CD14-positive monocyte (primary cell): ENCODE measurements at regions not wholly inside any gene's neighbourhood (a gene's known extent, or its start where the extent isn't known, plus 50 kb on each side); places are given as distances from the start of the nearest gene placed in this dataset.
A peak's percentile ranks its signal among the peaks of the same experiment; 100 is the strongest.

Experiments
- DNase-seq, 3 donors: peaks; one replicate each; pipeline ENCODE4 v3.0.0-alpha.2; 2011 to 2022
- H2AFZ ChIP-seq: 2 replicates; pipeline ENCODE4 v1.6.0; 2012; ENCODE audit warnings: mild to moderate bottlenecking, low read depth, low read length, inconsistent platforms; ENCODE audit not compliant: insufficient read depth, poor library complexity, severe bottlenecking
- H3K27ac ChIP-seq, 2 donors: 1 replicate in 1 of 2; 2 replicates in 1 of 2; pipeline ENCODE4 v1.5.1; 2012 to 2013; ENCODE audit warnings: low read length in 2 of 2, control low read depth in 1 of 2, inconsistent platforms in 1 of 2, low read depth in 1 of 2, mild to moderate bottlenecking in 1 of 2
- H3K27me3 ChIP-seq, 2 donors: one replicate each; pipeline versions ENCODE4 v1.6.0 to v1.6.1; 2011 to 2013; ENCODE audit warnings: low read length in 2 of 2; ENCODE audit not compliant: control insufficient read depth in 2 of 2, insufficient read depth in 2 of 2
- H3K36me3 ChIP-seq, 2 donors: replicated peaks in 1 of 2; 1 replicate in 1 of 2; 2 replicates in 1 of 2; pipeline versions ENCODE4 v1.5.1 to v1.6.1; 2012 to 2013; ENCODE audit warnings: low read length in 2 of 2, control low read depth in 1 of 2, inconsistent platforms in 1 of 2, mild to moderate bottlenecking in 1 of 2; ENCODE audit not compliant: insufficient read depth in 2 of 2, control insufficient read depth in 1 of 2
- H3K4me1 ChIP-seq, 2 donors: 1 replicate in 1 of 2; 2 replicates in 1 of 2; pipeline versions ENCODE4 v1.5.1 to v1.6.1; 2012 to 2013; ENCODE audit warnings: low read length in 2 of 2, control low read depth in 1 of 2, inconsistent platforms in 1 of 2, mild to moderate bottlenecking in 1 of 2, moderate library complexity in 1 of 2; ENCODE audit not compliant: insufficient read depth in 2 of 2, control insufficient read depth in 1 of 2
- H3K4me2 ChIP-seq: replicated peaks from 2 replicates; pipeline ENCODE3; 2012; ENCODE audit warnings: low read length, moderate library complexity, mild to moderate bottlenecking; ENCODE audit not compliant: poor library complexity, severe bottlenecking; ENCODE audit errors: extremely low read depth
- H3K4me3 ChIP-seq, 3 experiments: fragments of 200-600 bp in 1 of 3; sonication (generic) in 1 of 3; replicated peaks in 1 of 3; 1 replicate in 2 of 3; 2 replicates in 1 of 3; pipeline ENCODE4 v1.5.1; 2011 to 2013; ENCODE audit warnings: low read length in 3 of 3, mild to moderate bottlenecking in 3 of 3, control low read depth in 2 of 3, low read depth in 2 of 3, inconsistent platforms in 1 of 3, moderate library complexity in 1 of 3
- H3K79me2 ChIP-seq: 2 replicates; pipeline ENCODE4 v1.6.0; 2012; ENCODE audit warnings: mild to moderate bottlenecking, control low read depth, inconsistent platforms, low read length, moderate library complexity; ENCODE audit not compliant: insufficient read depth
- H3K9ac ChIP-seq: 2 replicates; pipeline ENCODE4 v1.6.0; 2017; ENCODE audit warnings: low read length, mild to moderate bottlenecking; ENCODE audit not compliant: insufficient read depth, poor library complexity, severe bottlenecking
- H3K9me3 ChIP-seq, 2 donors: replicated peaks in 1 of 2; 1 replicate in 1 of 2; 2 replicates in 1 of 2; pipeline versions ENCODE4 v1.5.1 to v1.6.1; 2012 to 2013; ENCODE audit warnings: low read length in 2 of 2, control low read depth in 1 of 2; ENCODE audit not compliant: control insufficient read depth in 1 of 2, insufficient read depth in 1 of 2
- H4K20me1 ChIP-seq: 2 replicates; pipeline ENCODE4 v1.6.0; 2012; ENCODE audit warnings: mild to moderate bottlenecking, low read length, control low read depth, moderate library complexity; ENCODE audit not compliant: insufficient read depth
- H3K27ac Mint-ChIP-seq, 7 donors: one replicate each; pipeline ENCODE4 v1.8.0; 2020; ENCODE audit warnings: mild to moderate bottlenecking in 7 of 7, mixed read lengths in 7 of 7, moderate library complexity in 6 of 7, inconsistent platforms in 2 of 7
- H3K27me3 Mint-ChIP-seq, 3 donors: one replicate each; pipeline ENCODE4 v1.8.0; 2021 to 2022; ENCODE audit warnings: low read depth in 3 of 3, mild to moderate bottlenecking in 3 of 3, mixed read lengths in 3 of 3, moderate library complexity in 3 of 3, inconsistent platforms in 1 of 3
- H3K36me3 Mint-ChIP-seq, 2 donors: one replicate each; pipeline ENCODE4 v1.8.0; 2020; ENCODE audit warnings: mixed read lengths in 2 of 2, inconsistent platforms in 1 of 2, mild to moderate bottlenecking in 1 of 2
- H3K4me1 Mint-ChIP-seq: one replicate; pipeline ENCODE4 v1.8.0; 2020; ENCODE audit warnings: mild to moderate bottlenecking, mixed read lengths
- H3K4me3 Mint-ChIP-seq, 2 donors: one replicate each; pipeline ENCODE4 v1.8.0; 2020; ENCODE audit warnings: mild to moderate bottlenecking in 2 of 2, mixed read lengths in 2 of 2, moderate library complexity in 1 of 2
- H3K9me3 Mint-ChIP-seq, 7 donors: one replicate each; pipeline ENCODE4 v1.8.0; 2020 to 2022; ENCODE audit warnings: mixed read lengths in 7 of 7, mild to moderate bottlenecking in 6 of 7, moderate library complexity in 6 of 7, inconsistent platforms in 2 of 7
- CTCF ChIP-seq: fragments of 200-600 bp; IDR thresholded peaks from one replicate; pipeline ENCODE4 v1.8.0; 2022; ENCODE audit warnings: antibody characterized with exemption, mild to moderate bottlenecking
- WGBS: methylation state at CpG from one replicate; pipeline ENCODE4 v1.1.5; 2013; ENCODE audit warnings: missing lambda C conversion rate; ENCODE audit not compliant: insufficient coverage; 5-methylcytosine and 5-hydroxymethylcytosine counted together
- intact Hi-C, 2 donors: fragments of 100-400 bp; cut with micrococcal nuclease; formaldehyde crosslinking; loops; one replicate each; pipeline versions ENCODE4 v1.15.0 to v1.15.1; 2023

DNA sequence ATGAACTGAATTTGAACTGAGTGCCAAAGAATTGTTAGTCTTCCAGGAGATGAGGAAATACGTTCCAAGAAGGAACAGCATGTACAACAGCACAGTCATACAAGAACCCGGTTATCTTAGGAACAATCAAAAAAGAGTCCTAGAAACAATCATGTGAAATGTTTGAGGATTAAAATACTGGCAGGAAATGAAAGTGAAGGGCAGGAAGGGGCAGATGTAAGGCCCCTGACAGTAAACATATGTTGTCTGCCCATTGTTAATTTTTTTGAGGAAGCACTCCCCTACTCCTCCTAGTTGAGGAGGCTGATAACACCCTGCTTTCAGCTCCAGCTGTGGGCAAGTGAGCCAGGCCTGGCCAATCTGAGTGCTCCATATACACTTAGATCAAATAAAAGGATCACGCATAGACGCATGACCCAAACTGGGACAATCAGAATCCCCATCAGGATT, 220.9 kb downstream of the HACE1 start:
- Histone ChIP-seq H3K27ac (peak overlapping the region in 1 of 2 donors; percentile 71), H3K36me3 (no peaks in the 10 kb centered on the region), H4K20me1 (no peaks in the 10 kb centered on the region), H3K4me2 (peak overlapping the region; percentile 5), H3K79me2 (no peaks in the 10 kb centered on the region), H3K4me1 (peaks cover 22 to 30% of the 10 kb centered on the region in 2 donors), H3K9ac (no peak overlapping the region), H2AFZ (no peak overlapping the region), H3K4me3 (peak overlapping the region in 1 of 3 experiments; percentile 19), H3K9me3 (peaks cover 6 to 9% of the 10 kb centered on the region in 2 donors), H3K27me3 (no peaks in the 10 kb centered on the region)
- Mint-ChIP-seq H3K27me3 (no peaks in the 10 kb centered on the region), H3K9me3 (peaks cover 0 to 13% (median 11%) of the 10 kb centered on the region in 7 donors), H3K4me3 (no peak overlapping the region), H3K27ac (peak overlapping the region in 6 of 7 donors; percentile 20 to 75 (median 42)), H3K4me1 (peaks cover 34% of the 10 kb centered on the region), H3K36me3 (peaks cover 0 to 3% of the 10 kb centered on the region in 2 donors)
- 67% methylated on average over 2 of the region's 4 CpGs for WGBS
- no peak for TF ChIP-seq CTCF
- DNase-seq = no peak
- intact Hi-C loops = no loop called here

DNA sequence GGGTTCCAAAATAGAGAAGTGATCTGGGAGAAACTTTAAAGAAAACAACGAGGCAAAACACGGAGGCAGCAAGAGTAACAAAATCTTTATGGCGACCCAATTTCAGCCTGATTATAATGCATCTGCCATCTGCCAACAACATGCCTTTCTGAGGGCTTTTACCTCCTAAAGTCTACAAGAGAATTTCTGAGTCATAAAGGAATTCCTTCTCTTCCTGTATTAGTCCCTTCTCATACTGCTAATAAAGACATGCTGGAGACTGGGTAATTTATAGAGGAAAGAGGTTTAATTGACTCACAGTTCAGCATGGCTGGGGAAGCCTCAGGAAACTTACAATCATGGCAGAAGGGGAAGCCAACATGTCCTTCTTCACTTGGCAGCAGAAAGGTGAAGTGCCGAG, 226.6 kb downstream of the HACE1 start:
- Histone ChIP-seq H3K4me2 (no peak overlapping the region), H3K27ac (no peak overlapping the region), H3K4me1 (no peaks in the 10 kb centered on the region), H3K79me2 (no peaks in the 10 kb centered on the region), H3K9me3 (peaks cover 6 to 9% of the 10 kb centered on the region in 2 donors), H3K9ac (no peak overlapping the region), H3K27me3 (no peaks in the 10 kb centered on the region), H4K20me1 (no peaks in the 10 kb centered on the region), H3K4me3 (no peak overlapping the region), H2AFZ (no peak overlapping the region), H3K36me3 (no peaks in the 10 kb centered on the region)
- DNase-seq = no peak
- Mint-ChIP-seq H3K9me3 (peaks cover 4 to 17% (median 9%) of the 10 kb centered on the region in 7 donors), H3K4me3 (no peak overlapping the region), H3K27me3 (peaks cover 0 to 4% (median 1%) of the 10 kb centered on the region in 3 donors), H3K27ac (no peak overlapping the region), H3K4me1 (peaks cover 4% of the 10 kb centered on the region), H3K36me3 (peaks cover 0 to 3% of the 10 kb centered on the region in 2 donors)
- intact Hi-C loops = no loop called here
- 100% methylated on average over 3 of the region's 4 CpGs for WGBS
- TF ChIP-seq CTCF = no peak
